ENCODE measurements at regions not wholly inside any gene's neighbourhood (a gene's known extent, or its start where the extent isn't known, plus 50 kb on each side); places are given as distances from the start of the nearest gene placed in this dataset.

GRCh38 chr20:56932575-56933330, 303.6 kb downstream of the TFAP2C start:
- no peak for DNase-seq

GRCh38 chr20:56933331-56933698, 304.2 kb downstream of the TFAP2C start:
- no peak for DNase-seq

DNA sequence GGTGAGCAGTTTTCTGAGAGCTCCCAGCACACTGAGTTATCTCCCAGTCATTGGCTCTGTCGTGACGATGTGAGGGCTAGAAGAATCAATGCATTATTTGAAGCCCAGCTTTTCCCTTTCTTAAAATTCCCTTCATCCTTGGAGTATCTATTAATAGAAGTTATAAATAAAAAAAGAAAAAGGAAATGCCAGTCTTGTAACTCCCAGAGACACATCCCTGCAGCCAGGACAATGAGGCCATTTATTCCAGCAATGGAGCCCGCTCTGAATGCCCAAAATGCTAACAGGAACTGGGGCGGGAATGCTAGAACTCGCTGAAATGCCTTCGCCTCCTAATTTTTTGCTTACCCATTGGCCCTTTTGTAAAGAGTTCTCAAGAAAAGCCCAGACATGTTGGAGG, 305.8 kb downstream of the TFAP2C start:
- no peak for DNase-seq

DNA sequence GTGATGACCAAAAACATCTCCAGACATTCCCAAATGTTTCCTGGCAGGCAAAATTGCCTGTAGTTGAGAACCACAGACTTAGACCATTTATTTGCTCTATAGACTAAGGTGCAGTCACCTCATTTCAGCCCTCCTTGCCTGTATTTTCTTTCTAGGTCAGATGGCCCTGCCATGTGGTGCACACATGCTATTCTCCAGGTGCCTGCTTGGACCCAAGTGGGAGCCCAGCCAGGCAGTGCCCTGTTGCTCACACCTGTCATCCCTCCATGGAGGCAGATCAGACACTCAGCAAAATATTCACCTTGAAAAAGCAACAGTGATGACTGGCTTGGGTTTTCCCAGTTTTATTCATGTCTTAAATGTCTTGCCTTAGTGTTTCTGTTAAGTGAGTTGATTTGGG, 311.4 kb downstream of the TFAP2C start:
- DNase-seq: no peak

DNA sequence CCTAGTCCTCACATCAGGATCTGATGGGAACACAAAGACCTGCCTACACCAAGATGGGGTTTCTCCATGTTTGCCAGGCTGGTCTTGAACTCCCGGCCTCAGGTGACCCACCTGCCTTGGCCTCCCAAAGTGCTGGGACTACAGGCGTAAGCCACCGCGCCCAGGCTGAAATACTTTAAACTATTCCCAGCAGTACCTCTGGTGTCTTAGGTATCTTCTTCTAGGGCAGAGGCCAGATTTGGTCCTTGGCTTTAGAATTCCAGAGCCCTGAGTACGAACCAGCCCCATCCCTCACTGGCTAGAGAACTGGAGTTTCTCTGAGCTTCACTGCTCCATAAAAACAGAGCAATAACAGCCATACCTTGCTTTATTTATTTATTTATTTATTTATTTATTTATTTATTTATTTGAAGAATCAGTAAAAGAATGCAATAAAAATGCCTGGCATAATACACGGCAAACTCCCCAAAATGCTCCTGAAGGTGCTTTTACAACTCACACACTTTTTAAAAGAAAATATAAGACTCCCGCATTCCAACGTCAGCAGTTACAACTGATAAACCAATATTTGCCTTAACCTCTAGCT, 312.1 kb downstream of the TFAP2C start:
- DNase-seq: no peak

DNA sequence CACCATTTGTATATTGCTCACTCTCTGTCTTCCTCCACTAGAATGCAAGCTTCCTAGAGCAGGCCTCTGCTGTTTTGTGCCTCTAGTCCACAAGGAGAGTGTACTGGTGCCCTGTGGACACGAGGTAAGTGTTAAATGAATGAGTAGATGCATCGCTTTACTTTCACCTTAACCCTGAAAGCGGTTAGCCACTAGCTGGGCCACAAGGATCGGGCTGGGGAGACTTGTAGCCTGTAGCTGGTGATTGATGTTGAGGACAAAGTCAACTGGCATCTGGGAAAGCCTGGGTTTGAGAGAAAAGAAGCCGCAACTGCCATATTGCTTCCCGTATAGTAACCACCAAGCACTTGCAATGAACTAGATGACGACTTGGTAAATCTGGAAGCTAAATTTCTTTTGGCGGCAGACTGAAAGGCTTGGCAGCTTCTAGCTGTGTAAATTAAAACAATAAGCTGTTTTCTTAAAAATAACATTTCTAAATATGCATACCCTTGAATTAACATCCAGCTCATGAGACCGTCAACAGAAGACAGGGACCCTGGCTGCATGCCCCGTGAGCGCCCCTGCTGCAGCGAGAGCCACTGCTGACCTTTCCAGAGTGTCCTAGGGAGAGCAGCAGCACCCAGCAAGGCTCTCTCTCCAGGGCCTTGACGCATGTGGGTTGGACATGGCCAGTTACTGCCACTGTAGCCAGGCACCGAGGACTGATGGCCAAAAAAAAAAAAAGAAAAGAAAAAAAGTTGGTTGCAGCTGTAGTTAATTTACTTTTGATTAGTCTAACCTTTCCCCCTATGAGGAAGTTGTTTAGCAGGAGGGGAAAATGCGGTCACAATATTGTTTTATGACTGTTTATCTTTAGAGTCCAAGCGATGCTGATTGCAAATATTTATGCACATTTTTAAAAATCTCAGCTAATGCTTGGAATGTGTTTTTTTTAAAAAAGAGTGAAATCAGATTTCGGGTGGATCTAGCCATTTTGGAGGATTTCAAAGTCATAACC, 315.1 kb downstream of the TFAP2C start:
- DNase-seq: no peak

GRCh38 chr20:56945057-56945456, 316.0 kb downstream of the TFAP2C start:
- no peak for DNase-seq

DNA sequence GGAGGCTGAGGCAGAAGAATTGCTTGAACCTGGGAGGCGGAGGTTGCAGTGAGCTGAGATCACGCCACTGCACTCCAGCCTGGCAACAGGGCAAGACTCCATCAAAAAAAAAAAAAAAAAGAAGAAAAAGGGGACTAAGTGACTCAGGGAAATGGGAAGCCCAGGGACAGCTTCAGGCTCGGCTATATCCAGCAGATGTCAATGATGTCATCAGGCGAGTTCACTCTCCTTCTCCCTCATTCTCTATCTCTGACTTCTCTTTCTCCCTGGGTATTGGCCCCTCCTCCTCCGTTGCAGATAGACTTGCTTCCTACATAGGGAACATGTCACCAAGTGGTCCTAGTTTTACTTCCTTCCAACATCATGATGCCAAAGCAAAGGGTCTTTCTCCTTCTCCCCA, 316.8 kb downstream of the TFAP2C start:
- no peak for DNase-seq

GRCh38 chr20:56949318-56949717, 317.1 kb downstream of the BMP7 start:
- DNase-seq: no peak

GRCh38 chr20:56952258-56953047, 314.0 kb downstream of the BMP7 start:
- no peak for DNase-seq

DNA sequence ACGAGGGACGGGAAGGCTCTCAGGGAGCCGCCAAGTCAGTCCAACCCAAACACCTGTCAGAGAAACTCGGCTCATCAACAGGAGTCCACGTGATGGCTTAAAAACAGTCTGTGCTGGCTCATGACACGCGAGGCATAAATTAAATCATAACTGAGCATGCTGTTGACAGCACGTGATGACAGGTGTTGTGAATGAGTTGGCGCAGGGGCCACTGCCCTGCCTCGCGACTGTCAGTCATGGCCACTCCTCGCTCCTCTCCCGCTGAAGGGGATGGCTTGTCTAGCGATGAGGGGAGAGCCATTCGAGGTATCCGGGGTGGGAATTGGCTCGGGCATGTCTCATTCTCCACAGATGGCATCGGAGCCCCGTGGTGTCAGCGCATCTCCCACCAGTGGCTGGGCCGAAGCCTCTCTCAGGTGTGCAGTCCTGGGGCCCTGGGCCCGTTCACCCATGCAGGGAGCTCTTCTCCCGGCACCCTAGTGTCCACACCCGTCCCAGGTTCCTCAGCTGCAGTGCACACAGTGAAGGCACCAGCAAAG, 313.3 kb downstream of the BMP7 start:
- no peak for DNase-seq

- DNase-seq: no peak
Measured at GRCh38 chr20:56954797-56955196, 311.6 kb downstream of the BMP7 start.

DNA sequence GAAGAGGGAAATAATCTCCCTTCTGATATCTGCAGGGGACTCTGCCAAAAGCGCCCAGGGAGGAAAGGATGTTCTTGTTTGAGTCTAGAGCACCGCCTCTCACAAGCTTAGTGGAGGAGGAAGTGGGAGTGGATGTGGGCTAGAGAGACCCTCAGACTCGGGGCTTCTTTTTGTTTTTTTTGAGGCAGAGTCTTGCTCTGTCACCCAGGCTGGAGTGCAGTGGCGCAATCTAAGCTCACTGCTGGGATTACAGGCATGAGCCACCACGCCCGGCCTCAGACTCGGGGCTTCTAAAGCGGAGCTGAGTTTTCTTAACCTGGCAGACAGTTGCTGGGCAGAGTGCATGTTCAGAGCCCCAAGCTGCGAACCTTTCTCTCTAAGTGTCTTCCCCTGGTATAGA, 310.8 kb downstream of the BMP7 start:
- no peak for DNase-seq

DNA sequence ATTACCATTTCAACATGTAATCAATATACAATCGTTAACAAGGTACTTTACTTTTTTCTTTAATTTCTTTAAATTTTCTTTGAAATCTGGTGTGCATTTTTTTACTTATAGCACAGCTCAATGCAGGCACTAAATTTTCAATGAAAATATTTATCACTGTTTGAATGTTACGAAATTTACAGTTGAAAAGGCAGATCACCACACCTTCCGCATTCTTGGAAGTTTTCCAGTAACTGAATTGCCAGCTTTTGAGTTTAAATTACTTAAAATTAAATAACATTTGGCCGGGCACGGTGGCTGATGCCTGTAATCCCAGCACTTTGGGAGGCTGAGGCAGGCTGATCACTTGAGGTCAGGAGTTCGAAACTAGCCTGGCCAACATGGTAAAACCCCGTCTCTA, 309.9 kb downstream of the BMP7 start:
- DNase-seq: no peak

DNA sequence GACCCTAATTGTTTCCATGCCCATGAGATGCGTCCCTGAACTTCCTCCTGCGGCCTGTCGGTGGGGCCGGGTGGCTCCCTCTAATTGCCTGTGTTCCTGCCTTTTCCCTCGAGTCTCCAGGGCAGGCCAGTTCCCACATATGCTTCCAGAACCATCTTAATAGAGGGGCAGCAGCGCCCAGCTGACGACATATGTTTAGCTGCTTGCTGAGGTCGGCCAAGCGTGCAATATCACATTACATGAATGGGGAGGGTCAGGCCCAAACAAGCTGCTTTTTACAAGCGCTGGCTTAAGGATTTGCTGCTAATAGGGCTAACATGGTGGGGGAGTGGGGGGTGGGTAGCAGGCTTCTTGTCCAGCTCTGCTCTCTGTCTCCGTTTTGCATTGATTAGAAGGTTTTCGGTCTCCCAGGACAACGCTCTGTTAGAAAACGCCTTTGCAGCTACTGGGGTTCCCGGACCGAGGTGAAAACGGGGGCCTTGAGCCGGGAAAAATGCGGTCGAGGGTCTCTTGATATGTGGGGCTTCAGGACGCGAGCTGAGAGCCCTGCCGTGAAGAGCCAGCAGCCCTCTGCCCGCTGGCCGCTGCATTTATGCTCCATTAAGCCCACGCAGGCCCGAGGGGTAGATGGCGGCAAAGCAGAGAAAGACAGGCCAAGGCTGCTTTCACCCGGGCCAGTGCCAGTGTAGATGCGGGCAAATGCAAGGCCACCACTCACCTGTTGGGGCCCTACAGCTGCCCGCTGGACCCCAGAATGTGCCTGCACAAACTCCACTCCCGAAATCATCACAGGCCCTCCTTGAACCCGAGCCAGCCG, 308.5 kb downstream of the BMP7 start:
- DNase-seq: no peak

GRCh38 chr20:56964901-56965300, 301.5 kb downstream of the BMP7 start:
- no peak for DNase-seq

DNA sequence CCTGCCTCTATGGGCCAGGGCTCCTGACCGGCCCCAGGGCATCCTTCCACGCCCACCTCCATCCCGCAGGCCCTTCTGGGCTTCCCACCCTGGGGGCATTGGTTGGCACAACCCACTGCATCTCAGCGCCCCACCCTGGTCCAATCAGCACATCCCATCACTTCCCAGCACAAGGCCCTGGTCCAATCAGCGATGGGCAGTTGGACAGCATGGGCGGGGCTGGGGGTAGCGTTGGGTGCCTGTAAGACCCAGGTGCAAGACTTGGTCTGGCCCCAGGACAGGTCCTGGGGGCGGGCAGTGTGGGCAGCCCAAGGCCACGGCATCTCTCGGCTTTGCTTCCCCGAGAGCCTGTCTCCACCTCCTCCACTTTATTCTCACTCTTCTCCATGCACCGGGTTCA, 298.5 kb downstream of the BMP7 start:
- no peak for DNase-seq

- no peak for DNase-seq
Measured at GRCh38 chr20:56968376-56969048, 297.9 kb downstream of the BMP7 start.

DNA sequence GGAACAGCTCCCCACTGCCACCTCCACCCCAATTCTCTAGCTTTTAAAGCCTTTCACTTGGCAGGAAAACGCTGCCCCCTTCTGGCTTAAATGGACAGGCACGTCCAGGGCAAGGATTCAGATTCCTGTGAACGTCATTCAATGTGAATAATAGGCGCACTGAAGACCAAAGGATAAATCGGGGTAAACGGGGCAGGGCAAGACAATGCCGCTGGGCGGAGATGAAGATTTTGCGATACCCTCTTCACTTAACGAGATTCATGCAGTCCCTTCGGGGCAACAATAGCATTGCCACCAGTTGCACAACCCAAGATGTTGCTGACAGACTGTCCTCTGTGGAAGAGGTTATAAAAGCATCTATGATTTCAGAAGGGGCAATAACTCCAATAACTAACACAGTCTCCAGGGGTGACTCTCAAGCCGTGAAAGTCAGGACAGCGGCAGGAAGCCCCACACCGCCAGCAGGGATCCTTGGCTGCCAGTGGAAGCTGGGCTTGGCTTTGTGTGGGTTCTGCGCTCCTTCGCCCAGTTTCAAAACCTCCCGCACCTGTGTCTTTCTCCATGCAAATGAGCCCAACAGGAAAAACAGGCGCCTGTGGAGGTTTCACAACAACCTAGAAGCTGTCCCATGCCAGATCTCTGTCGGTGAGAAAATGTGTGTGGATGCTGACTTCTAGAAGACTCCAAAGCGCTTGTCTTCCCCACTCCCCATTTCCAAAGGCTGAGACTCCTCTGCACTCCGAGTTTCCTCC, 291.8 kb downstream of the BMP7 start:
- DNase-seq: no peak

DNA sequence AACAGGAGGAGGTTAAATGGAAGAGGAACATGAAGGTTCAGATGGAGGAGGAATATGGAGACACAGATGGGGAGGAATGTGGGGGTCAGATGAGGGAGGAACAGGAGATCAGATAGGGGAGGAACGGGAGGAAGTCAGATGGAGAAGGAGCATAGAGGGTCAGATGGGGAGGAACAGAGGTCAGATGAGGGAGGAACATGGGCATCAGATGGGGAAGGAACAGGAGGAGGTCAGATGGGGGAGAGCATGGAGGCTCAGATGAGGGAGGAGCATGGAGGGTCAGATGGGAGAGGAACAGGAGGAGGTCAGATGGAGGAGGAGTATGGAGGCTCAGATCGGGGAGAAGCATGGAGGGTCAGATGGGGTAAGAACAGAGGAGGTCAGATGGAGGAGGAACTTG, 290.6 kb downstream of the BMP7 start:
- no peak for DNase-seq

All from GF-D8 (cell line).